Mucosa of gallbladder (tissue), 1 donor: ENCODE measurements at regions not wholly inside any gene's neighbourhood (a gene's known extent, or its start where the extent isn't known, plus 50 kb on each side); places are given as distances from the start of the nearest gene placed in this dataset.

Experiments used
- DNase-seq: peaks from one replicate; pipeline ENCODE4 v3.0.0-alpha.2; 2020; ENCODE audit warnings: low spot score
- donor health status: DM: no; HTN: no; CAD: no.

DNA sequence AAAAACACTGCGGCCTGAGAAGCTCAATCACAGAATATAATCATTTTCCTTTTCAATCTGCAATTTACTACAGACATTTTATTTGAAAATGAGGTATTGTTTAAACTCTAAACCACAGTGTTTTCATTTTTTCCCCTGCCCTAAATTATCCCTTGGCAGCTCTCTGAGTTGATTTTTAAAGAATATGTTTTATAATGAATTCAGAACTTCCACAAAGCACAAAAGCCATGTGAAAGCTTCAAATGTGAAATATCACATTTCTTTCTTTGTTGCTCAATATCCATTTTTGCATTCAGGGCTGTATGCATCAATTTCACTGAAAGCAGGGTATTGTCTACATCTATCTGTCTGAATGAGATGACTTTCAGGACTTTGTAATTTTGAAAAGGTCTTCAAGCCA lies 813.6 kb upstream of the ALCAM start:
- DNase-seq: no peak

DNA sequence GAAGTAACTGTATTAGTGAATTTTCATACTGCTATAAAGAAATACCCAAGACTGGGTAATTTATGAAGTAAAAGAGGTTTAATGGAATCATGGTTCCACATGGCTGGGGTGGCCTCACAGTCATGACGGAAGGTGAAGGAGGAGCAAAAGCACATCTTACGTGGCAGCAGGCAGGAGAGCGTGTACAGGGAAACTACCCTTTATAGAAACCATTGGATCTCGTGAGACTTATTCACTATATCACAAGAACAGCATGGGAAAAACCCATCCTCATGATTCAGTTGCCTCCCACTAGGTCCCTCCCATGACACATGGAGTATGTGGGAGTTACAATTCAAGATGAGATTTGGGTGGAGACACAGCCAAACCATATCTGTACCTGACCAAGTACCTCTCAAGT lies 812.3 kb upstream of the ALCAM start:
- no peak for DNase-seq

DNA sequence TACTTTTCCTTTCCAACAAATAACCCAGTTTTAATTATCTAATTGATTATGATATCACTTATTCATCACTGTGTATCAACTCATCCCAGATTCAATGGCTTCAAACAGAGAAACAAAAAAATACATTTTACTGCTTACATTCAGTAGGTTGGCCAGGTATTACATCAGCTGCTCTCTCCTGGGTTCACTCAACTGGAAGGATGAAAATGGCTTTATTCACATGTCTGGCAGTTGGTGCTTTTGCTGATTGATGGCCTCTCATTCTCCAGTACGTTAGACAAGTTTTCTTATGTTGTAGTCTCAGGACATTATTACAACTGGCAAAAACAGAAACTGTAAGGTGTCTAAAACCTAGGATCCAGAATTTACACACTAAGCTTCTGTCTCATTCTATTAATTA lies 811.0 kb upstream of the ALCAM start:
- no peak for DNase-seq

DNA sequence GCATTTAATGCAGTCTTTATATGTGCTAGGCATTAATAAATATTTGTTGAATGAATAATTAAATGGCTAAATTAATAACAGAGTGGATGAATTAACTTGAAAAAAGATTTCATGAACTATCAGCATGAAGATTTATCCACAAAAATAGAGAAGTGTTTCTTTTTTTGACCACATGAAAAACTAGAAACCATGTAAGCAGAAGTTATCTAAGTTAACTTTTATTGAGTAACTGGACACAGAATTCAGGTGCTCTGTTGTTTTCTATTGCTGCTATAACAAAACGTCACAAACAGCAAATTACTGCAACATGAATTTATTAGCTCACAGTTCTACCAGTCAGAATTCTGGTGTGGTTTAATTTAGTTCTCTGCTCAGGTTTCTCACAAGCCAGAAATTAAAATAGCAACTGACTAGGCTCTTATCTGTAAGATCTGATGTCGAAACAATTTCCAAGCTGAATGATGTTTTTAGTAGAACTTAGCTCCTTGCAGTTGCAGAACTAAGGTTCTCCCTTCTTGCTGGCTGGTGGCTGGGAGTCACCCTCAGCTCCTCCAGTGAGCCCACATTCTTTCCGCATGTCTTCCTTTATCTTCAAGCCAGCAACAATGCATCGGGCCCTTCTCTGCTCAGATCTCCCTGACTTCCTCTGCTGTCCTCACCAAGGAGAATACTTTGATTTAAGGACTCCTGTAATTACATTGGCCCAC lies 810.2 kb upstream of the ALCAM start:
- no peak for DNase-seq

DNA sequence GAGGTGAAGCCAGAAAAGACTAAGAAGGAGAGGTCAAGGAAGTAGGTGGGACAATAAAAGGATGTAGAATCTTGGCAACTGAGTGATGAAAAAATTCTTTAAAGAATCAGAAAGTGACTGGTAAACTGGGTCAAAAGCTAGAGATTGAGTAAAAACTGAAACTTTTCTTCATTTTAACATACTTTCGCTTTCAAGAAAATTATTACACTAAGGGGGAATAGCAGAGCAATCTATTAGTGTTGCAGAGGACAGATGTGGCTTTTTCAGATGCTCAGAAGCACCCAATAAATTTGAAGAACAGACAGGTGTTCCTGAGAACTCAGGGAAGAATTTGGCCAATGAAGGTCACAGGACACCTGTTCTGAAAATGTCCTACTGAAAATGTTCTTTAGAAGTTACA lies 805.4 kb upstream of the ALCAM start:
- no peak for DNase-seq

DNA sequence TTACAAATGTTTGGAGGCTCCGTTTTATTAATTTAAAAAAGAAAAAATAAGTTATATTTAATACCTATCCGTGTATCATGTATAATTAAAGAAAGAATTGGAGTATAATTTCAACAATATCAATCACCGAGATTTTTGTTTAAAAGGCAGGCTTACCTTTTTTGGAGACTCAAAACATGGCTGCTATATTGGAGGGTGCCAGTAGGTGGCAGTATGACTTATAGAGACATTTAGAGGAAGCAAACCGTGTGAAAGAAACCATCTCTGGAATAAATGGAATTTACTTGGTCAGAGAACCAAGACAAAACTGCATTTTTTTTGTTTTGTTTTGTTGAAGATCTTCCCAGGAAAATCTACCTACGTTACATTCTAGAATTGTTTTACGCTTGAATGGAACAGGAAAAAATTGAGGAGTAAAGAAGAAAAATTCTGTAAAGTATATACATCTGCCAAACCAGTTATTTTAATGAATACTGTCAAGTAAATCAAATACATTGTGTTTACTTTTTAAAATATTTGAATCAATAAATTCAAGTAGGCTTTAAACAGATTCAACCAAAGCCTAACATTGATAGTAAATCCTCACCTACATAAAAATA lies 802.6 kb upstream of the ALCAM start:
- DNase-seq: peak; percentile 31

DNA sequence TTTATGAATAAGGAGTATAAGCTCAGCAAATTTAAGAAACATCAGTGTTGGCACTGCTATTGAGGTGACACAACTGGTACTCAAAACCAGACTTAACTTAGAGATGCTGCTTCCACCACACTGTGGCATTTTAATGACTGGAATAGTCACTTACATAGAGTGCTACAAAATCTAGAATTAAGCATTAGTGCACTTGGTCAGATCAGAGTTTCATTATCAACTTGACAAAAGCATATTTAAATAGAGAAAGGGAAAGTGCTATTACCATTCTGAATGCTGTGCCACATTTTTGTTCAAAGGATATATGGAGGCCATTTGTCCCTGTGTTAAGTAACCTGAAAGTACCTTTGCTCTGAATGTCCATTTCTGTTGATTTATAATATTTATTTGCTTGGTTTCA lies 800.7 kb upstream of the ALCAM start:
- DNase-seq: no peak

DNA sequence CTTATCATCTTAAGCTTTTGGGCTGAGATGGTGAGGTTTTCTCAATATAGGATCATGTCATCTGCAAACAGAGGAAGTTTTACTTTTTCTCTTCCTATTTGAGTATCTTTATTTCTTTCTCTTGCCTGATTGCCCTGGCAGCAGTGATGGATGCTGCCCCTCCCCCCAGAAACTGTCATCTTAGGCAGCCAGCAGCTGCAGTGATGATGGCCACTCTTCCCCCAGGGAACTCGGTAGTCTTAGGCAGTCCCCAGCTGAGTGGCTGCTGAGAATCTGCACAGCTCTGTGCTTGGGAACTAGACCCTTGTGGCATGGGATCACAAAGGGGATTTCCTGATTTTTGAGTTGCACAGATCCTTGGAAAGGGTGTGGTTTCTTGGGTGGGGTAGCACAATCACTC lies 791.1 kb upstream of the ALCAM start:
- no peak for DNase-seq

DNA sequence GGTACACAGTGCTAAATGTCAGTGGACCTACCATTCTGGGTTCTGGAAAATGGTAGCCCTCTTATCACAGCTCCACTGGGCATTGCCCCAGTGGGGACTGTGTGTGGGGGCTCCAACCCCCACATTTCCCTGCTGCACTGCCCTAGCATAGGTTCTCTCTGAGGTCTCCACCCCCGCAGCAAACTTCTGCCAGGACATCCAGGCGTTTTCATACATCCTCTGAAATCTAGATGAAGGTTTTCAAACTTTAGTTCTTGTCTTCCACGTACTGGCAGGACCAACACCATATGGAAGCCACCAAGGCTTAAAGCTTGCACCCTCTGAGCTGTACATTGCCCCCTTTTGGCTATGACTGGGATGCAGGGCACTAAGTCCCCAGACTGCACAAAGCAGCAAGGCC lies 788.2 kb upstream of the ALCAM start:
- no peak for DNase-seq

DNA sequence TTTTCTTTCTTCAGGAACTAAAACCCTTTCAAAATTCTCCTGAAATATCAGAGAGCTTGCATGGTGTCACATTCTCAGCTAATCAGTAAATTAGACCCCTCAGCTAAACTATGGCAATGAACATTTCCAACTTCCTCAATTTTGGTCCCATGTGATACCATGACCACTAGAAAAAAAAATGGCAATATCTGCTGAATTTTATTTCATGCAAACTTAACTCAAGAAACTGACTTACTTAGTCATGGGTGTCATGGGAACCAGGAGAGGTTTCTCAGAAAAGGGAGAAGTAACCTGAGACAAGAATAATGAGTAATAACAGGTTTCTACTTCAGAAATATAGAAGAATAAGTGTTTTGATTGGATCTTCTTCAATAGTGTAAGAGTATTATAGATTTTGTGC lies 784.6 kb upstream of the ALCAM start:
- DNase-seq: no peak

DNA sequence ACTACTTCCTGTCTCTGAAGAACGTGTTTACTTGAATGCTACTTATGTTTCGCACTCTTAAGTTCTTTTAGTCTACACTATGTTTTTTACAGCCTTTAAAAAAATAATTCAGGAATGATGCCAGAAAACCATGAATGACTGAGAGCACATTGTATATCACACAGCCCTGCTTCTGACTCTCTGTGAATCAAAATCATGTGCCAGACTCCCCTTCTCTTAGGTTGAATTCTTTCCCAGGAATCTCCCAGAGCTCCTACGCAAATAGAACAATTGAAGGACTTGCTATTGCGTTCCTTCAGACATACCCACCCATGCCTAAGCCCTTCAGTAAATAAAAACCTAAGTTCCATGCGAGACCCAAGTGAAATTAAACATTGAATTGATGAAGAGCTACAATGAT lies 782.0 kb upstream of the ALCAM start:
- no peak for DNase-seq

DNA sequence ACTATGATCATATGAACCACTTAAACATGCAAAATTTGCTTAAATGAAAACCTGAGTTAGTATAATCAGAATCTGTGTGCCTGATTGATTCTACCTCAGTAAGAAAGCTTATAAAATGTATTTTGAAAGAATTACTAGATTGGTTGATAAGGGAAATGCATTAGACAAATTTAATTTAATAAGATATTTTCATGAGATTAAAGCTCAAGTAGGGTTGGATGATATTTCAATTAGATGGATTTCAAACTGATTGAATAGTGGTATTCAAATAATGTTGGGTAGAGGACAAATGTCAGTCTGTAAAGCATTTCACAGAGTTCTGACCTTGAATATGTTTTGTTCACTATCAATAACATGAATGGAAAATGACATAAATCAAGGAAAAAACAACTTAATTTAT lies 780.4 kb upstream of the ALCAM start:
- DNase-seq: no peak

DNA sequence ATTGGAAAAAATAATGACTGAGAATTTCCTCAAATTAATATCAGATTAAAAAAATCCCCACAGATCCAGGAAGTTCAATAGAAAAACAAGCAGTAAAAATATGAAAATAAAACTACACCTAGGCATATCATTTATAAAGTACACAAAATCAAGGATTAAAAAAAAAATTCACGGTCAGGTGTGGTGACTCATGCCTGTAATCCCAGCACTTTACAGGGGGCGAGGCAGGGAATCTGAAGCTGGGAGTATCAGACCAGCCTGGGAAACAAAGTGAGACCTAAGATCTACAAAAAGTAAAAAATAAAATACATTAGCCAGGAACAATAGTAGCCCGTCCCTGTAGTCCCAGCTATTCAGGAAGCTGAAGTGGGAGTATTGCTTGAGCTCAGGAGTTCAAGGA lies 778.3 kb upstream of the ALCAM start:
- DNase-seq: no peak

DNA sequence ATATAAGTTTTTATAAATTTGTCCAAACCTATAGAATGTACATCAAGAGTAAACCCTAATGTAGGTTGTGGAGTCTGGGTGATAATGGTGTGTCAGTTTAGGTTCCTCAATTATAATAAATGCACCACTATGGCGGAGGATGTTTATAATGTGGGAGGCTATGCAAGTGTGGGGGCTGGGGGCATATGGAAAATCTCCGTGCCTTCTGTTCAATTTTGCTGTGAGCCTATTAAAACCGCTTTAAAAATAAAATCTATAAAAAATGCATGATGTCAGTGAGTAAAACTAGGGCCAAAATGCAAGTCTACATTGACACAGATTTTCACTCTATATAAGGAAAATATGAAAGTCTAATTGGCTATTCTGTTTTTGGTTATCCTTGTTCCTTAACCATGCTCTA lies 774.9 kb upstream of the ALCAM start:
- no peak for DNase-seq

DNA sequence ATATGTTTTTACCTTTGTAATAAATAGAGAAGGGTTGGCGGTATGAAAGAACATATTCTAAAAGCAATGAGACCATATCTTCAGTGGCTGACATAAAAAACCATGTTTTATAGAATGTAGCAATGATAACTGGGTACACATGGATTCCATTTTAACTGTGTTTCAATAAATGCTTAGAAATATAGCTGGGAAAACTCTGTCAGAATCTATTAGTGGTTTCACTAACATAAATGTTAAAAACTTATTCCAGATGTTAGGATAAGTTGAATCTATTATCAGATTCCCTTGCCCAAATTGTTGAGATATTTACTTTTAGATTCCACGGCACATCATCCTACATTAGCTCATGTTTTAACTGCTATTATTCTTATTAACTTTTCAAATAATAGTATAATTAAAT lies 772.2 kb upstream of the ALCAM start:
- no peak for DNase-seq

DNA sequence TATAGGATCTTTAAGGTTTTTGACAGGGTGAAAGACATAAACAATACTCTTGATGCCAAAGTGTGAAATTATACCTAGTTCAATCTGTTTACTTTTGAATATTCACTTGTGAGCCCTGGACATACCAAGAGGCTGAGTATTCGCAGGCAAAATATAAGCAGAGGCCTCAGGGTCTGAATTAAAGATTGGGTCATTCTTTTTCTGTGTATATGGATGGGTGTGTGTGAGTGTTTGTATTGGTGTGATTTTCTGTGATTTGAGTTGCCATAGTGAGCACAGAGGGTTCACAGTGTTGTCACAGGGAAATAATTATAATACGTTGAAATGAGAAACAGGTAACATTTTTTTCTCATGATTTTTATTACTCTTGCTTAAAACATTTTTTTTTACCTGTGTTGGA lies 770.7 kb upstream of the ALCAM start:
- DNase-seq: no peak

DNA sequence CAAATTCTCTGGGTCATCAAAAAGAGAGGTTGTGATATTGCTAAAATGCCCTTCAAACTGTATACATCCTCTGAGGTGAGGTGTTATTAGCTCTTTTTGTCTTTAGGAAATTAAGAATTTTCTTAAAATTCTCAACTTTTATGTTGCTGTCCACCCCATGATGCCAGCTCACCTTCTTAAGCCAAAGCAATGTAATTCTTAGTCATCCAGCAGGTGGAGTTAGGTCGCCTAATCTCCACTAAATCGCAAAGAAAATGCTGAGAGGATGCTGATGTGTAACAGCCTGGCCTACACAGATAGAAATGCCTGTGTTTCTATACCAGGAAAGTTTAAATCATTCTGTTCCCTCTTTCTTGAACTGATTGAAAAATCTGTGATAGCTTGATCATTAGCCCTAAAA lies 770.2 kb upstream of the ALCAM start:
- DNase-seq: no peak

DNA sequence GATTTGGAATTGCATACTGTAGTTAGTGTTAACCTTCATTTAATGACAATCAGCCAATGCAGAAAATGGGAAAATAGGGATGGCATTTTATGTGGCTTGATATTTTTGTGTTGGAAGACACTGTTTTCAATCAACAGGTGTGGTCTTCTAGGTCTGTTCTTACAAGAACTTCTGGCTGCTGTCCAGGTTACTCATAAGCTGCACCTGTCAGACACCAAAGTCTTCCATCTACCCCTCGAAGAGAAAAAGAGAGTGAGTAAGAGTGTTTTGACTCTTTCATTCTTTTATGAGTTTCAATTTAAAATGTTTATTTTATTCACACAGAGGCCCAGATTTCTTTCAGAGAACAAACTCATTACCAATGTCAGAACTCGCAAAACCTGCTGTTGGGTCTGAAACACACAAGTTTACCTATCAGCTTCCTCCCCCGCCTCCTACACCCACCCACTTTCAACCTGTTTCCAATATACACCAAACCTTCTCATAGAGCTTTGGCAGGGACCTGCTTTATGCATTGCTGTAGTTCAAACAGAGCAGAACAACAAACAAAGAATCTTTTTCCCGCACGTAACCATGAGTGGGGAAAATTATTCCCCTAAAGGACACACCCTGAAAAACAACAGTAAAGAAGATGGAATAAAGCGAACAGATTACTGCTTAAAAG lies 767.7 kb upstream of the ALCAM start:
- DNase-seq: no peak

DNA sequence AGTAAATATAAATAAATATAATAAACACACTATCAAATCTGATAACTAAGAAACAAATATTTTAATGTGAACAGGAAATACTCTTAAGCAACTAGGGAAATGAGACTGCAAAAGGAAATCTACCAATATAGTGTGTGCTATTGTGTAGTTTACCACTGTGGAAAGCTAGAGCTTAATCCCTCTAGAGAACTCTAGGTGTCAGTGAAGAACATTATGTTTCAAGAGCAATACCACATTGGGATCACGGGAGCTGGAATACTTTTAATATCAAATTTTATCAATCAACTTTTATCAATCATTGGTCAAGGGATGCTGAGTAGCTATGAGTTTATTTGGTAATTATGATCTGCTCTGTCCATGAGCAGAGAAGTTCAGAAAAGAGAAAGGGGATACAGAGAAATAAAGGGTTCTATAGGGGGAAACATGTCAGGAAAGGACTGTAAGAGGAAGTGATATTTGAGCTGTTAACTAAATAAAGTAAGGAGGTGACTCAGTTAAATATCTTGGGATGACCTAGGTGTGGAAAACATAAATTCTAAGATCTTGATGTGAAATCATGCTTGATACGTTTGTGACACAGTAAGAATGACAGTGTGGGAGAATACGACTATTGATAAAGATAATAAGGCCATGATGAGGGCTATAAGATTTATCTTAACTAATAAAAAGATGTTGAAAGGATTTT lies 762.2 kb upstream of the ALCAM start:
- DNase-seq: no peak

DNA sequence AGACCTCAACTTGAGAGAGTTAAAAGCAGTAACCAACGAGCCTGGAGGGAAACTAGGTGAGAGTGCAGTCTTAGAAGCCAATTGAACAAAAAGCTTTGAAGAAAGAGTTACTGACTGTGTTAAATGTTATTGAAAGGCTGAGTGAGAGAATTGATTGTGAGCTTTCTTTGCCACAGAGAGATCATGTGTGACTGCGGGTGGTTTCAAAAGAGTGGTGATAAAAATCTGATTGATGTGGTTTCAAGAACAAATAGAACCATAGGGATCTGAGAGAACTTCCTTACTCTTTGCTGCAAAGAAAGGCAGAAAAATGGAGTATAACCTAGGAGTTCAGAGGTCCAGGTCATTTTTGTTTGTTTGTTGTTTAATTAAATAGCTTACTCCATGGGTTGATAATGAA lies 759.9 kb upstream of the ALCAM start:
- DNase-seq: no peak

DNA sequence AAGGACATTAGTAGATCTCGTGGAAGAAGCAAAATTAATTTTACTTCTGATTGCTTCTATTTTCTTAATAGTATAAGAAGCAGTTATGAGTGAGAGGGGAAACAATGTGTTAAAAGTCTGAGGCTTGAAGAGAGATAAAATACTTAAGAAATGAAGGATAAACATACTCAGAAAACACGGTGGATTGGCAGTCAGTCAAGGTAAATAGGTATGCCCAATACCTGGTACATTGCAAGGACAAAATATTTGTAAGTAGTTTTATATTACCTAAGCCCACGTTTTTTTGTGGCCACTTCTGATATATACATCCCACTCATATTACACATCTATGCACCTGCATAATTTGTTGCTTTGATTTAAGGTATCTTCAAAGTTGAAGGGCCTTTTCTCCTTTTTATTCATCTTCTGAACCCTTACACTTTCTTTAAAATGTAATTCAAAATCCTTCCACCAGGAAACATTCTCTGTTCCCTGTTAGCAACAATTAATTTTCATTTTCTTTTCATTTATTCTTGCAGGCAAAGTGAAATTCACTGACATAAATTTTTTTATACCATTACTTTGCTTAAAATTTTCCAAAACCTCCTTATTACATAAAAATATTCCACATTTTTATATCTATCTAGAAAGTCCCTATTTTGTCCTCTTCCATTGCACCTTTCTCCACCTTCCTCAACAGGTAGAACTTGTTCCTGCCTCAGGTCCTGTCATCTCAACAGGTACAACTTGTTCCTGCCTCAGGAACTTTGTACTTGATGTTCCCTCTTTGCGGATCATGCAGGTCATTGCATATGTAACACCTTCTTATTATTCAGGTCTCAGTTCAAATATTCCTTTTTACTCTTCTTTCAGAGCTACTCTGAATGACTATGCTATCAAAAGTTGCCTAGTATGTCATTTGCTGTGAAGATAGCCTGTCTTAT lies 755.7 kb upstream of the ALCAM start:
- DNase-seq: no peak

DNA sequence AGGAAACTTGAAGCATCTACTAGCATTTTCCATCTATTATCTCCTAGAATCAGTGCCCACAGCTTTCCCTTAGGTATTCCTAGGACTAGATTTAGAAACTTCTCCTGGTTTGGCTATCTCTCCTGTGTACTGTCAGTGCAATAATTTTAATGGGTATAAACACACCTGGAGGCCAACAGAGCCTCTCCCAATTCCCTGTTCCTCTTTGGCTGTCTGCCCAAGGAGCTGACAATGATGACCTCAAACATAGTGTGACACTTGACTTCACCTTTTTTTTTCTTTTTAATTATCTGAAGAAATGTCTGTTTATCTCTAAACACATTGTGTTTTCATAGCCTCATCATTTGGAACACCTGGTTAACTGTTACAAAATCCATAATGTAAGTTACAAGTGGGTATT lies 754.5 kb upstream of the ALCAM start:
- no peak for DNase-seq
